Nephron (organoid): ENCODE measurements at regions not wholly inside any gene's neighbourhood (a gene's known extent, or its start where the extent isn't known, plus 50 kb on each side); places are given as distances from the start of the nearest gene placed in this dataset.

Experiments used
- H3K27ac Mint-ChIP-seq, 3 experiments: 2 replicates each; pipeline ENCODE4 v1.8.0; 2020; ENCODE audit warnings: mixed read lengths in 3 of 3, mild to moderate bottlenecking in 2 of 3, moderate library complexity in 1 of 3
- H3K27me3 Mint-ChIP-seq: 2 replicates; pipeline ENCODE4 v1.8.0; 2021; ENCODE audit warnings: low read depth, mild to moderate bottlenecking, moderate library complexity, mixed read lengths
- H3K36me3 Mint-ChIP-seq: 2 replicates; pipeline ENCODE4 v1.8.0; 2020; ENCODE audit warnings: low read depth, mixed read lengths
- H3K4me1 Mint-ChIP-seq: 2 replicates; pipeline ENCODE4 v1.8.0; 2020; ENCODE audit warnings: mixed read lengths
- H3K4me3 Mint-ChIP-seq, 3 experiments: 2 replicates each; pipeline ENCODE4 v1.8.0; 2020; ENCODE audit warnings: mild to moderate bottlenecking in 3 of 3, mixed read lengths in 3 of 3, moderate library complexity in 2 of 3
- H3K9me3 Mint-ChIP-seq: 2 replicates; pipeline ENCODE4 v1.8.0; 2020; ENCODE audit warnings: mixed read lengths
- CTCF ChIP-seq, 3 experiments: fragments of 200-600 bp; sonication (generic); IDR thresholded peaks; one replicate each; pipeline ENCODE4 v1.5.0; 2021; ENCODE audit warnings: antibody characterized with exemption in 3 of 3; ENCODE audit not compliant: unreplicated experiment in 3 of 3

GRCh38 chrX:87063642-87064041 is 454.0 kb upstream of the KLHL4 start:
- H3K4me3 Mint-ChIP-seq: no peak overlapping the region
- H3K27me3 Mint-ChIP-seq: no peaks in the 10 kb centered on the region
- no peak for TF ChIP-seq CTCF (IDR thresholded peaks at IDR 0.05; ENCODE audit: unreplicated experiment in 3 of 3)
- no peaks in the 10 kb centered on the region for H3K9me3 Mint-ChIP-seq
- H3K4me1 Mint-ChIP-seq: no peaks in the 10 kb centered on the region
- H3K36me3 Mint-ChIP-seq: no peaks in the 10 kb centered on the region
- H3K27ac Mint-ChIP-seq: no peak overlapping the region

GRCh38 chrX:87064502-87064901 is 453.1 kb upstream of the KLHL4 start:
- no peaks in the 10 kb centered on the region for H3K9me3 Mint-ChIP-seq
- H3K27ac Mint-ChIP-seq: no peak overlapping the region
- no peak overlapping the region for H3K4me3 Mint-ChIP-seq
- no peaks in the 10 kb centered on the region for H3K4me1 Mint-ChIP-seq
- TF ChIP-seq CTCF (IDR thresholded peaks at IDR 0.05; ENCODE audit: unreplicated experiment in 3 of 3): no peak
- no peaks in the 10 kb centered on the region for H3K27me3 Mint-ChIP-seq
- H3K36me3 Mint-ChIP-seq: no peaks in the 10 kb centered on the region

GRCh38 chrX:87067795-87068369 is 449.7 kb upstream of the KLHL4 start:
- H3K27me3 Mint-ChIP-seq: no peaks in the 10 kb centered on the region
- H3K4me3 Mint-ChIP-seq: no peak overlapping the region
- no peak overlapping the region for H3K27ac Mint-ChIP-seq
- no peaks in the 10 kb centered on the region for H3K4me1 Mint-ChIP-seq
- H3K9me3 Mint-ChIP-seq: no peaks in the 10 kb centered on the region
- H3K36me3 Mint-ChIP-seq: no peaks in the 10 kb centered on the region
- no peak for TF ChIP-seq CTCF (IDR thresholded peaks at IDR 0.05; ENCODE audit: unreplicated experiment in 3 of 3)

- H3K27me3 Mint-ChIP-seq: no peaks in the 10 kb centered on the region
- H3K36me3 Mint-ChIP-seq: no peaks in the 10 kb centered on the region
- TF ChIP-seq CTCF (IDR thresholded peaks at IDR 0.05; ENCODE audit: unreplicated experiment in 3 of 3): no peak
- no peaks in the 10 kb centered on the region for H3K4me1 Mint-ChIP-seq
- no peak overlapping the region for H3K27ac Mint-ChIP-seq
- no peak overlapping the region for H3K4me3 Mint-ChIP-seq
- no peaks in the 10 kb centered on the region for H3K9me3 Mint-ChIP-seq
Observed at GRCh38 chrX:87078231-87078630, 439.4 kb upstream of the KLHL4 start.

GRCh38 chrX:87098477-87098876 is 419.1 kb upstream of the KLHL4 start:
- no peak overlapping the region for H3K4me3 Mint-ChIP-seq
- no peak overlapping the region for H3K27ac Mint-ChIP-seq
- H3K4me1 Mint-ChIP-seq: no peaks in the 10 kb centered on the region
- H3K36me3 Mint-ChIP-seq: no peaks in the 10 kb centered on the region
- no peaks in the 10 kb centered on the region for H3K9me3 Mint-ChIP-seq
- TF ChIP-seq CTCF (IDR thresholded peaks at IDR 0.05; ENCODE audit: unreplicated experiment in 3 of 3): no peak
- H3K27me3 Mint-ChIP-seq: no peaks in the 10 kb centered on the region

- Mint-ChIP-seq H3K4me3 (no peak overlapping the region), H3K4me1 (no peaks in the 10 kb centered on the region), H3K36me3 (no peaks in the 10 kb centered on the region), H3K27ac (no peak overlapping the region), H3K9me3 (no peaks in the 10 kb centered on the region), H3K27me3 (no peaks in the 10 kb centered on the region)
- TF ChIP-seq CTCF (IDR thresholded peaks at IDR 0.05; ENCODE audit: unreplicated experiment in 3 of 3): no peak
Observed at GRCh38 chrX:87105131-87105530, 412.5 kb upstream of the KLHL4 start.
